ENCODE measurements at regions not wholly inside any gene's neighbourhood (a gene's known extent, or its start where the extent isn't known, plus 50 kb on each side); places are given as distances from the start of the nearest gene placed in this dataset.

GRCh38 chr4:138770818-138771217 lies 244.8 kb upstream of the NOCT start:
- no peak for TF ChIP-seq POLR2AphosphoS5 (IDR thresholded peaks at IDR 0.05; ENCODE audit: low read depth, low read length)
- TF ChIP-seq POLR2A (IDR thresholded peaks at IDR 0.05; ENCODE audit: low read depth, low read length) = no peak
- no peak for TF ChIP-seq TAF1 (IDR thresholded peaks at IDR 0.05; ENCODE audit: low read depth, low read length)
- TF ChIP-seq SPI1 (IDR thresholded peaks at IDR 0.05; ENCODE audit: low read depth, low read length) = no peak
- no peak for TF ChIP-seq POU2F2 (IDR thresholded peaks at IDR 0.05; ENCODE audit: low read depth, low read length)
- no peak for TF ChIP-seq PAX5 (IDR thresholded peaks at IDR 0.05; ENCODE audit: insufficient read depth, low read length, severe bottlenecking)

Measured in GM12891 (cell line).